Ovary (tissue), 7 donors: ENCODE measurements at regions not wholly inside any gene's neighbourhood (a gene's known extent, or its start where the extent isn't known, plus 50 kb on each side); places are given as distances from the start of the nearest gene placed in this dataset.

Source experiments
- DNase-seq, 5 donors: peaks; one replicate each; pipeline ENCODE4 v3.0.0-alpha.2; 2019 to 2020
- H3K27ac ChIP-seq, 2 donors: fragments of 200-600 bp; one replicate each; pipeline versions ENCODE4 v1.5.1 to v1.8.0; 2019 to 2022
- H3K27me3 ChIP-seq: fragments of 200-600 bp; one replicate; pipeline ENCODE4 v1.8.0; 2022
- H3K36me3 ChIP-seq: fragments of 200-600 bp; sonication (generic); one replicate; pipeline ENCODE4 v1.5.1; 2019
- H3K4me1 ChIP-seq: one replicate; pipeline ENCODE4 v1.8.1; 2013; ENCODE audit warnings: mild to moderate bottlenecking, moderate library complexity; ENCODE audit not compliant: insufficient read depth
- H3K4me3 ChIP-seq: fragments of 200-600 bp; sonication (generic); one replicate; pipeline ENCODE4 v1.5.1; 2017
- H3K9me3 ChIP-seq, 2 donors: fragments of 200-600 bp in 1 of 2; sonication (generic) in 1 of 2; one replicate each; pipeline versions ENCODE4 v1.5.1 to v1.8.1; 2013 to 2019; ENCODE audit warnings: mild to moderate bottlenecking in 1 of 2, moderate library complexity in 1 of 2
- EP300 ChIP-seq: sonication (generic); formaldehyde crosslinking; IDR thresholded peaks from one replicate; pipeline ENCODE4 v1.6.1; 2017; ENCODE audit warnings: antibody characterized with exemption
- POLR2A ChIP-seq: fragments of 450-650 bp; IDR thresholded peaks from one replicate; pipeline ENCODE4 v1.6.1; 2017; ENCODE audit warnings: antibody characterized with exemption, mild to moderate bottlenecking, moderate library complexity
- WGBS, 3 donors: extraction: QIAGEN DNeasy Blood & Tissue Kit in 1 of 3; methylation state at CpG; one replicate each; pipeline versions ENCODE4 v1.1.5 to v1.1.7; 2013 to 2017; 5-methylcytosine and 5-hydroxymethylcytosine counted together
- intact Hi-C, 4 donors: fragments of 100-400 bp; cut with DNase I; formaldehyde crosslinking; loops; one replicate each; pipeline versions ENCODE4 v1.11.0 to v1.15.1; 2022 to 2023
- TF ChIP-seq, protein P1 (sequence below), 3 donors: fragments of 450-650 bp in 2 of 3; fragments of 200-600 bp in 1 of 3; IDR thresholded peaks; one replicate each; pipeline versions ENCODE4 v1.5.1 to v1.8.0; 2016 to 2022; ENCODE audit warnings: antibody characterized with exemption in 3 of 3, mild to moderate bottlenecking in 1 of 3
- donor health status: DM: no; HTN: no; CAD: no; lungs with moderate emphysema.
- donor health status: DM: no; HTN: no; CAD: no.
- donor health status: Bipolar disorder and iron deficiency.
- donor health status: DM: no; HTN: no; CAD: no.
- donor health status: DM: yes; HTN: yes; CAD: no.

DNA sequence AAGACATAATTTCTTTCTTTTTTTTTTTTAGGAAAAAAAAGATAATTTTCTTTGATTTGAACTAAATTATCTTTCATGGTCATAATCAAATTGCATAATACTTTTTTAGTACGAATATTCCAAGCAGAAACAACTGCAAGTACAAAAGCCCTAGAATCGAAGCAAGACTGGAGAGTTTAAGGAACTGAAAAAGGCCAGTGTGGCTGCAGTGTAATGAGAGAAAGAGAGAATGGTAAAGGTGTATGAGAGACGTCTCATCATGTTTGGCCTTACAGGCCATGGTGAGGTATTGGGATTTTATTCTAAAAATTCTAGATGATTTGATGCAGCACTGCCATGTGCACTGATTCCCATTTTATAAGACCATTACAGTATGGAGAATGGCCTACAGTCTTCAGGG lies 180.9 kb downstream of the SUCNR1 start:
- intact Hi-C loops = no loop called here
- H3K4me1 ChIP-seq = no peaks in the 10 kb centered on the region
- no peak overlapping the region for H3K4me3 ChIP-seq
- no peaks in the 10 kb centered on the region for H3K9me3 ChIP-seq
- no peak overlapping the region for H3K27ac ChIP-seq
- no peak for TF ChIP-seq POLR2A
- TF ChIP-seq EP300 = no peak
- TF ChIP-seq, protein P1, sequence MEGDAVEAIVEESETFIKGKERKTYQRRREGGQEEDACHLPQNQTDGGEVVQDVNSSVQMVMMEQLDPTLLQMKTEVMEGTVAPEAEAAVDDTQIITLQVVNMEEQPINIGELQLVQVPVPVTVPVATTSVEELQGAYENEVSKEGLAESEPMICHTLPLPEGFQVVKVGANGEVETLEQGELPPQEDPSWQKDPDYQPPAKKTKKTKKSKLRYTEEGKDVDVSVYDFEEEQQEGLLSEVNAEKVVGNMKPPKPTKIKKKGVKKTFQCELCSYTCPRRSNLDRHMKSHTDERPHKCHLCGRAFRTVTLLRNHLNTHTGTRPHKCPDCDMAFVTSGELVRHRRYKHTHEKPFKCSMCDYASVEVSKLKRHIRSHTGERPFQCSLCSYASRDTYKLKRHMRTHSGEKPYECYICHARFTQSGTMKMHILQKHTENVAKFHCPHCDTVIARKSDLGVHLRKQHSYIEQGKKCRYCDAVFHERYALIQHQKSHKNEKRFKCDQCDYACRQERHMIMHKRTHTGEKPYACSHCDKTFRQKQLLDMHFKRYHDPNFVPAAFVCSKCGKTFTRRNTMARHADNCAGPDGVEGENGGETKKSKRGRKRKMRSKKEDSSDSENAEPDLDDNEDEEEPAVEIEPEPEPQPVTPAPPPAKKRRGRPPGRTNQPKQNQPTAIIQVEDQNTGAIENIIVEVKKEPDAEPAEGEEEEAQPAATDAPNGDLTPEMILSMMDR (IDR thresholded peaks at IDR 0.05) = no peak
- WGBS, 3 donors = 83 to 91% (median 86%) methylated on average over 3 of the region's 3 CpGs
- no peak for DNase-seq
- no peaks in the 10 kb centered on the region for H3K36me3 ChIP-seq
- no peaks in the 10 kb centered on the region for H3K27me3 ChIP-seq

DNA sequence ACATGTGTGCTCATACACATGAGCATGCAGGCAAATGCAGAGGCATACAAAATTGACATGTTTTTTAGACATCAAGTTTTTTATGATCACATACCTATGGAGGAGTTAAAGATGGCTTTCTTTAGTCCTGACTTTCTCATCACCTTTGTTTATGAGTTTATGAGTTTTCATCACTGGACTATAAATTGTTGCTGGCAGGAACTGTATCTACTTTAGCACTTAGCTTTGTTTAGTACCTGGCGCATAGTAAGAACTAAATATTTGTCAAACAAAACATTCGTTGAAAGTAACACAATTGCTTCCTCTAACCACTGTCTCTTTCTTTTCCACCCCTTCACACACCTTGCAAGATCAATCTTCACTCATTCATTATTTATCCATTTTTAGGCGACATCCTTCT lies 182.6 kb downstream of the SUCNR1 start:
- no peak for DNase-seq
- H3K4me1 ChIP-seq = no peaks in the 10 kb centered on the region
- no peak for TF ChIP-seq POLR2A
- no peaks in the 10 kb centered on the region for H3K27me3 ChIP-seq
- H3K36me3 ChIP-seq = no peaks in the 10 kb centered on the region
- H3K27ac ChIP-seq = no peak overlapping the region
- no peaks in the 10 kb centered on the region for H3K9me3 ChIP-seq
- WGBS, 3 donors = 85 to 91% (median 86%) methylated on average over 3 of the region's 3 CpGs
- intact Hi-C loops = no loop called here
- no peak overlapping the region for H3K4me3 ChIP-seq

DNA sequence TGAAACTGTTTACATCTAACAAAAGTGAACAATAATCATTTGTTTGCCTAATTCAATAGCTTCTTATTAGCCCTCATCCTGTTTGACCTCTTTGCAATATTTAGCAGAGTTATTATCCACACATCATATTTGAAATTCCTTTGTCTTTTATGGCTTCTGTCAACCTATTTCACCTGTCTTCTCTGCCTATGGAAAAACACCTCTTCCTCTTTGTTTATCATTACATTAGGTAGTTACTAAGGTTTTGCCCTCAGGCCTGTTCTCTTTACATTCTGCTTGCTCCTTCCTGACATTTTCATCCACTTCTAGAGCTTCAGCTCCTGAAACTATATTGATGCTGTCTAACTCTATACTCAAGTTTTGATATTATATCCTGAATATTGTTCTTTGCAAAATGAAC lies 183.0 kb downstream of the SUCNR1 start:
- TF ChIP-seq, protein P1 (IDR thresholded peaks at IDR 0.05) = no peak
- TF ChIP-seq EP300 = no peak
- TF ChIP-seq POLR2A = no peak
- no peak for DNase-seq
- H3K27ac ChIP-seq = no peak overlapping the region
- H3K4me1 ChIP-seq = no peaks in the 10 kb centered on the region
- no peaks in the 10 kb centered on the region for H3K27me3 ChIP-seq
- no peaks in the 10 kb centered on the region for H3K36me3 ChIP-seq
- intact Hi-C loops = no loop called here
- H3K9me3 ChIP-seq = no peaks in the 10 kb centered on the region
- no peak overlapping the region for H3K4me3 ChIP-seq

DNA sequence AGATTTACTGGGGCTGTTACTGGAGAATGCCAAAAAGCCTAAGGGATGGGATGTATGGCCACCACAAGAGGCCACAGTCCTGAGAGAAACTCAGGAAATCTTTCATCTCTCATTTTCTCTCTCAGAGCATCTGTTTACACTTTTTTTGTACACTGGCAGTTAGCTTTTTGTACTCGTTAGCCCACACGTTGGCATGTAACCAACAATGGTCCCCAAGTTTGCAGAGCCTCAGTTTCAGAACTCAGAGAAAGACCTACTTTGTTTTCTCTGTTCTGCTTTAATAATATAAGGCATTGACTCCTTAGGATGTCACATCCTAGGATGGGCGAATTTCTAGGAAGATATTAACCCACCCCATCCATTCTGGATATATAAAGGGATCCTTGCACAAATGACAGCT lies 183.5 kb downstream of the SUCNR1 start:
- no peak for TF ChIP-seq EP300
- no peak for TF ChIP-seq POLR2A
- TF ChIP-seq, protein P1 (IDR thresholded peaks at IDR 0.05) = no peak
- WGBS, 3 donors = 61 to 67% (median 62%) methylated on average over 3 of the region's 3 CpGs
- intact Hi-C loops = no loop called here

DNA sequence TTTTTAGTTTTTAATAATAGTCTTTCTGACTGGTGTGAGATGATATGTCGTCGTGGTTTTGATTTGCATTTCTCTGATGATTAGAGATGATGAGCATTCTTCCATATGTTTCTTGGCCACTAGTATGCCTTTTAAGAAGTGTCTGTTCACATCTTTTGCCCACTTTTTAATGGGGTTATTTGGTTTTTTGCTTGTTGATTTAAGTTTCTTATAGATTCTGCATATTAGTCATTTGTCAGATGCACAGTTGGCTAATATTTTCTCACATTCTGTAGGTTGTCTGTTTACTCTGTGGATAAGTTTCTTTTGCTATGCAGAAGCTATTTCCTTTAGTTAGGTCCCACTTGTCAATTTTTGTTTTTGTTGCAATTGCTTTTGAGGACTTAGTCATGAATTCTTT lies 185.4 kb downstream of the SUCNR1 start:
- DNase-seq = no peak
- no peak overlapping the region for H3K27ac ChIP-seq
- H3K27me3 ChIP-seq = no peaks in the 10 kb centered on the region
- H3K36me3 ChIP-seq = no peaks in the 10 kb centered on the region
- intact Hi-C loops = no loop called here
- no peak for TF ChIP-seq EP300
- TF ChIP-seq, protein P1 (IDR thresholded peaks at IDR 0.05) = no peak
- TF ChIP-seq POLR2A = no peak
- H3K4me3 ChIP-seq = no peak overlapping the region
- WGBS, 3 donors = 74 to 86% (median 76%) methylated on average over 2 of the region's 2 CpGs
- no peaks in the 10 kb centered on the region for H3K9me3 ChIP-seq
- no peaks in the 10 kb centered on the region for H3K4me1 ChIP-seq

More for the DNA sequence above, 183.5 kb downstream of the SUCNR1 start:
- H3K9me3 ChIP-seq = no peaks in the 10 kb centered on the region
- H3K36me3 ChIP-seq = no peaks in the 10 kb centered on the region
- no peaks in the 10 kb centered on the region for H3K4me1 ChIP-seq
- DNase-seq = no peak
- no peak overlapping the region for H3K4me3 ChIP-seq
- H3K27ac ChIP-seq = no peak overlapping the region
- no peaks in the 10 kb centered on the region for H3K27me3 ChIP-seq
